SK-N-MC (cell line): ENCODE measurements at regions not wholly inside any gene's neighbourhood (a gene's known extent, or its start where the extent isn't known, plus 50 kb on each side); places are given as distances from the start of the nearest gene placed in this dataset.

Source experiments
- EZH2 ChIP-seq: fragments of 200-600 bp; sonication (generic); IDR thresholded peaks from one replicate; pipeline ENCODE4 v1.6.1; 2017; ENCODE audit warnings: antibody characterized with exemption
- FOXP2 ChIP-seq: optimal IDR thresholded peaks from 2 replicates; pipeline ENCODE3; 2011; ENCODE audit warnings: mild to moderate bottlenecking, moderate library complexity; ENCODE audit not compliant: insufficient read depth; ENCODE audit errors: extremely low read length, control extremely low read depth
- POLR2AphosphoS5 ChIP-seq: IDR thresholded peaks from 2 replicates; pipeline ENCODE4 v1.6.1; 2012; ENCODE audit warnings: mild to moderate bottlenecking, low read depth, low read length, borderline replicate concordance

DNA sequence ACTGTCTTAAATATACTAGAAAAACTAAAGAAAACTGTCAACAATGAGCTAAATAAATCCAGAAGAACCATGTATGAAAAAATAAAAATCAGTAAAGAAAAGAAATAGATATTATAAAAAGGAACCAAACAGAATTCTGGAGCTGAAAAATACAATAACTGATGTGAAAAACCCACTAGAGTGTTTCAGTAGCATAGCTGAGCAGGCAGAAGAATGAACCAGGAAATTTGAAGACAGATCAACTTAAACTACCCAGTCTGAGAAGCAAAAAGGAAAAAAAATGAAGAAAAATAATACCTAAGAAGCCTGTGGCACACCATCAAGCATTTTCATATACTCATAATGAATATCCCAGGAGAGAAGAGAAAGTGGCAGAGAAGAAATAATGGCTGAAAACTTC is 240.1 kb upstream of the RXFP2 start:
- TF ChIP-seq POLR2AphosphoS5, result no peak
- TF ChIP-seq FOXP2, result no peak
- no peak for TF ChIP-seq EZH2
